Left ventricle myocardium inferior (tissue), 1 donor: ENCODE measurements at regions not wholly inside any gene's neighbourhood (a gene's known extent, or its start where the extent isn't known, plus 50 kb on each side); places are given as distances from the start of the nearest gene placed in this dataset.

ENCODE experiments used
- DNase-seq: peaks from one replicate; pipeline ENCODE4 v3.0.0-alpha.2; 2020
- H3K27ac ChIP-seq: fragments of 200-600 bp; replicated peaks from 2 replicates; pipeline ENCODE4 v1.8.0; 2021
- H3K27me3 ChIP-seq: fragments of 200-600 bp; 2 replicates; pipeline ENCODE4 v1.8.0; 2021; ENCODE audit warnings: low read depth
- H3K36me3 ChIP-seq: fragments of 200-600 bp; 2 replicates; pipeline ENCODE4 v1.8.0; 2021
- H3K4me1 ChIP-seq: fragments of 200-600 bp; 2 replicates; pipeline ENCODE4 v1.8.0; 2021
- H3K4me3 ChIP-seq: fragments of 200-600 bp; 2 replicates; pipeline ENCODE4 v1.8.0; 2021; ENCODE audit warnings: mild to moderate bottlenecking, moderate library complexity
- H3K9me3 ChIP-seq: fragments of 200-600 bp; replicated peaks from 2 replicates; pipeline ENCODE4 v1.8.0; 2021
- CTCF ChIP-seq: fragments of 200-600 bp; IDR thresholded peaks from 2 replicates; pipeline ENCODE4 v1.8.0; 2021; ENCODE audit warnings: antibody characterized with exemption, mild to moderate bottlenecking, borderline replicate concordance
- intact Hi-C: fragments of 100-400 bp; cut with micrococcal nuclease; formaldehyde crosslinking; loops from one replicate; pipeline ENCODE4 v1.11.0; 2022
- donor health status: DM: no; HTN: yes; CAD: no; lungs with severe emphysema.

GRCh38 chr13:73733706-73734105, 400.5 kb downstream of the KLF12 start:
- no peak for TF ChIP-seq CTCF
- no peaks in the 10 kb centered on the region for H3K4me1 ChIP-seq
- intact Hi-C loops: no loop called here

GRCh38 chr13:73732350-73732749, 401.9 kb downstream of the KLF12 start:
- Histone ChIP-seq H3K4me3 (no peak overlapping the region), H3K9me3 (no peaks in the 10 kb centered on the region), H3K27me3 (no peaks in the 10 kb centered on the region), H3K27ac (no peak overlapping the region), H3K36me3 (no peaks in the 10 kb centered on the region), H3K4me1 (no peaks in the 10 kb centered on the region)
- DNase-seq: no peak
- no peak for TF ChIP-seq CTCF
- intact Hi-C loops: no loop called here

More at GRCh38 chr13:73733706-73734105, 400.5 kb downstream of the KLF12 start:
- H3K27ac ChIP-seq: no peak overlapping the region
- H3K9me3 ChIP-seq: no peaks in the 10 kb centered on the region
- no peaks in the 10 kb centered on the region for H3K36me3 ChIP-seq
- DNase-seq: no peak
- no peak overlapping the region for H3K4me3 ChIP-seq
- H3K27me3 ChIP-seq: no peaks in the 10 kb centered on the region

GRCh38 chr13:73731564-73731963, 402.6 kb downstream of the KLF12 start:
- TF ChIP-seq CTCF: no peak
- intact Hi-C loops: no loop called here
- Histone ChIP-seq H3K4me1 (no peaks in the 10 kb centered on the region), H3K27me3 (no peaks in the 10 kb centered on the region), H3K9me3 (no peaks in the 10 kb centered on the region), H3K27ac (no peak overlapping the region), H3K36me3 (no peaks in the 10 kb centered on the region), H3K4me3 (no peak overlapping the region)
- DNase-seq: no peak

- Histone ChIP-seq H3K4me3 (no peak overlapping the region), H3K4me1 (no peaks in the 10 kb centered on the region), H3K36me3 (no peaks in the 10 kb centered on the region), H3K27ac (no peak overlapping the region), H3K27me3 (no peaks in the 10 kb centered on the region), H3K9me3 (no peaks in the 10 kb centered on the region)
- intact Hi-C loops: no loop called here
- no peak for TF ChIP-seq CTCF
- DNase-seq: no peak
These were observed 404.2 kb downstream of the KLF12 start for GRCh38 chr13:73730014-73730413.

GRCh38 chr13:73729046-73729445, 405.2 kb downstream of the KLF12 start:
- Histone ChIP-seq H3K27me3 (no peaks in the 10 kb centered on the region), H3K4me1 (no peaks in the 10 kb centered on the region), H3K36me3 (no peaks in the 10 kb centered on the region), H3K9me3 (no peaks in the 10 kb centered on the region), H3K4me3 (no peak overlapping the region), H3K27ac (no peak overlapping the region)
- no peak for TF ChIP-seq CTCF
- intact Hi-C loops: no loop called here
- DNase-seq: no peak

GRCh38 chr13:73722120-73722519, 412.1 kb downstream of the KLF12 start:
- no peak for DNase-seq
- Histone ChIP-seq H3K4me3 (no peak overlapping the region), H3K36me3 (no peaks in the 10 kb centered on the region), H3K27me3 (no peaks in the 10 kb centered on the region), H3K4me1 (peaks cover 13% of the 10 kb centered on the region), H3K27ac (no peak overlapping the region), H3K9me3 (no peaks in the 10 kb centered on the region)
- TF ChIP-seq CTCF: no peak
- intact Hi-C loops: no loop called here
